Mesothelial cell of epicardium (in vitro differentiated cells): ENCODE measurements at regions not wholly inside any gene's neighbourhood (a gene's known extent, or its start where the extent isn't known, plus 50 kb on each side); places are given as distances from the start of the nearest gene placed in this dataset.

Experiments used
- DNase-seq, 2 experiments: peaks; one replicate each; pipeline ENCODE4 v3.0.0; 2021; ENCODE audit warnings: low spot score in 2 of 2; ENCODE audit not compliant: unreplicated experiment in 2 of 2
- H3K27ac Mint-ChIP-seq: 2 replicates; pipeline ENCODE4 v1.8.0; 2021; ENCODE audit warnings: mixed read lengths
- H3K27me3 Mint-ChIP-seq: 2 replicates; pipeline ENCODE4 v1.8.0; 2021; ENCODE audit warnings: low read depth, mixed read lengths
- H3K36me3 Mint-ChIP-seq: 2 replicates; pipeline ENCODE4 v1.8.0; 2021; ENCODE audit warnings: mixed read lengths
- H3K4me1 Mint-ChIP-seq: 2 replicates; pipeline ENCODE4 v1.8.0; 2021; ENCODE audit warnings: mixed read lengths
- H3K4me3 Mint-ChIP-seq: 2 replicates; pipeline ENCODE4 v1.8.0; 2021; ENCODE audit warnings: mild to moderate bottlenecking, moderate library complexity, mixed read lengths
- H3K9me3 Mint-ChIP-seq: 2 replicates; pipeline ENCODE4 v1.8.0; 2021; ENCODE audit warnings: mixed read lengths
- CTCF ChIP-seq: fragments of 200-600 bp; sonication (generic); IDR thresholded peaks from one replicate; pipeline ENCODE4 v1.5.0; 2021; ENCODE audit warnings: antibody characterized with exemption; ENCODE audit not compliant: unreplicated experiment

- H3K27ac Mint-ChIP-seq: no peak overlapping the region
- H3K36me3 Mint-ChIP-seq: no peaks in the 10 kb centered on the region
- no peak for DNase-seq
- H3K9me3 Mint-ChIP-seq: peaks cover 40% of the 10 kb centered on the region
- H3K4me3 Mint-ChIP-seq: no peak overlapping the region
- H3K4me1 Mint-ChIP-seq: no peaks in the 10 kb centered on the region
- no peak for TF ChIP-seq CTCF
- no peaks in the 10 kb centered on the region for H3K27me3 Mint-ChIP-seq
These were observed 169.6 kb downstream of the MID1IP1 start for GRCh38 chrX:38970845-38971244.

- Mint-ChIP-seq H3K27me3 (no peaks in the 10 kb centered on the region), H3K27ac (no peak overlapping the region), H3K36me3 (no peaks in the 10 kb centered on the region), H3K9me3 (peaks cover 27% of the 10 kb centered on the region), H3K4me1 (no peaks in the 10 kb centered on the region), H3K4me3 (no peak overlapping the region)
- TF ChIP-seq CTCF: no peak
- DNase-seq: no peak
These were observed 172.1 kb downstream of the MID1IP1 start for GRCh38 chrX:38973322-38973721.

- H3K27ac Mint-ChIP-seq: no peak overlapping the region
- H3K27me3 Mint-ChIP-seq: no peaks in the 10 kb centered on the region
- no peaks in the 10 kb centered on the region for H3K36me3 Mint-ChIP-seq
- no peak overlapping the region for H3K4me3 Mint-ChIP-seq
- TF ChIP-seq CTCF: no peak
- H3K9me3 Mint-ChIP-seq: peaks cover 30% of the 10 kb centered on the region
- no peak for DNase-seq
- no peaks in the 10 kb centered on the region for H3K4me1 Mint-ChIP-seq
These were observed 173.3 kb downstream of the MID1IP1 start for GRCh38 chrX:38974542-38974941.

- H3K9me3 Mint-ChIP-seq: peaks cover 30% of the 10 kb centered on the region
- no peaks in the 10 kb centered on the region for H3K36me3 Mint-ChIP-seq
- H3K27me3 Mint-ChIP-seq: no peaks in the 10 kb centered on the region
- DNase-seq: no peak
- no peak overlapping the region for H3K4me3 Mint-ChIP-seq
- no peaks in the 10 kb centered on the region for H3K4me1 Mint-ChIP-seq
- no peak overlapping the region for H3K27ac Mint-ChIP-seq
- TF ChIP-seq CTCF: no peak
These were observed 174.2 kb downstream of the MID1IP1 start for GRCh38 chrX:38975368-38975942.

- Mint-ChIP-seq H3K9me3 (peaks cover 38% of the 10 kb centered on the region), H3K27me3 (no peaks in the 10 kb centered on the region), H3K27ac (no peak overlapping the region), H3K36me3 (no peaks in the 10 kb centered on the region), H3K4me3 (no peak overlapping the region), H3K4me1 (peaks cover 8% of the 10 kb centered on the region)
- no peak for DNase-seq
- no peak for TF ChIP-seq CTCF
These were observed 181.1 kb downstream of the MID1IP1 start for GRCh38 chrX:38982370-38982769.

GRCh38 chrX:38982843-38983242, 181.6 kb downstream of the MID1IP1 start:
- Mint-ChIP-seq H3K27me3 (no peaks in the 10 kb centered on the region), H3K27ac (no peak overlapping the region), H3K4me1 (peaks cover 8% of the 10 kb centered on the region), H3K9me3 (peaks cover 38% of the 10 kb centered on the region), H3K4me3 (no peak overlapping the region), H3K36me3 (no peaks in the 10 kb centered on the region)
- TF ChIP-seq CTCF: no peak
- DNase-seq: no peak
